HG03571 (cell line): ENCODE measurements at regions not wholly inside any gene's neighbourhood (a gene's known extent, or its start where the extent isn't known, plus 50 kb on each side); places are given as distances from the start of the nearest gene placed in this dataset.

Experiments used
- ATAC-seq: cut with Tn5 transposase; IDR thresholded peaks from one replicate; pipeline ENCODE4 v1.9.1; 2021; ENCODE audit not compliant: unreplicated experiment

DNA sequence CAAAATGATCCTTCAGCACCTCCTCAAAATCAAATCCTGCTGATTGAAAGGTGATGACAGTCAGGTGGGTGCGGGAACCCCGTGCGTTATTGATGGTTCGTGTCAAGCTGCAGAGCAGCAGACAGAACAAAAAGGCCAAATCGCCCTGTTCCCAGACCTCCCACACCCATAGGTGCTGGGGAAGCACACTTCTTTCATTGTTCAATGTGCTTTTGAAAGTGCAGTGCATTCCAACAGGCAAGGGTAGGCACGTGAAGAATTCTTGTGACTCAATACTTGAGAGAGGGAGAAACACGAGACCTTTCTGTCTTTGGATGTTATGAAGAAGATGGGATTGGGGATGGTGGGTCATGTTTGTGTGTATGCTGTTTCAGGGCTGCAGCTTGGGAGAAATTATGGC lies 514.0 kb downstream of the MCTP2 start:
- ATAC-seq: no peak

DNA sequence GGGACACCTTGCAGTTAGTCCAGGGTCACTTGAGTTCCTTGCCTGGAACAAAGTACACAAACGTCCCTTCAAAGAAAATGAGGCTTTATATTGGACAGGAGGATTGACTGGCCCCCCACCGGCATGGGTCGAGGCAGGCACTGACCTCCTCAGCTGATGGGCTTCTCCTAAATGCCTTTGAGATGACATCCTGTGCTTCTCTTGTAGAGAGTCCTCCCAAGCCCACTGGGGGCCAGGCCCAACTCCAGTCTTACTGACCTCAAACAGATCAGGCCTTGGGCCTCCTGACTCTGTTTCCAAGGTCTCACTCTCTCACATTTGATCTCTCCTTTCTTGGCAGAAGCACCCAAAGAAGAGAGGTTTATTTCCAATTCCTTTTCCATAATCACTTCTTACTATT lies 516.1 kb downstream of the MCTP2 start:
- ATAC-seq: no peak

DNA sequence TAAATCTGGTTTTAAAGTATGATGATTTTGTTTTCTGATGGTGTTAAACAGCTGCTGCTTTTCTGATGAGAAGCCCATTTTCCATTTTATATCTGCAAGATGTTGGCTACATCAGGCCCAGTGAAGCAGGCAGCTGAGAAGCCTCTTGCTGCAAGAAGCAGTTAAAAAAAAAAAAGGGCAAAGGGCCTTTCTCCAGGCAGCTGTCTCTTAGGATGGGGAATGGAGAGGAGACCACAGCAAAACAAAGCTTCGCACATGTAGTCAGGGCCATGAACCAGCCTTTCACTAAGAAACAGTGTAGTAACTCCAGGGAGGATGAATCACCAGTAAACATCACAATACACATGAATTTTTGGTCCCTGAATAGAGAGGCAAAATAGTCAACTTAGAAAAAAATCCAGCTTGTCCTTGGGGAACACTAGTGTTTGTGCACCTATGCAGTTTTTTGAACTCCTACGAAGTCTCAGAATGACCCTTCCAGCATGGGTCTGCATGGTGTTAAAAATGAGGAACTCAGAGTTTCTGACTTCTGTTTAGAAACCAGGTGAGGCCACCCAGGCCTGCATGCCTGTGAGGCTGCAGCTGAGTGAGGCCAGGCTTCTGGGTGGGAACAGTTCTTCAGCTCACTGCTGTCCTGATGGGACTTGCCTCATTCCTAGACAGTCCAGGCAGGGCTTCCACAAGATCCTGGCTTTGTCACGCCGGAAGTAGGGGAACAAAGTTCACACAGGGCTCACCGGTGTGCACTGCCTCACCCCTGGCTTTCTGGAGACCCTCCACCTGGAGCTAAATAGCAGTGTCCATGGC lies 518.7 kb downstream of the MCTP2 start:
- ATAC-seq: no peak

DNA sequence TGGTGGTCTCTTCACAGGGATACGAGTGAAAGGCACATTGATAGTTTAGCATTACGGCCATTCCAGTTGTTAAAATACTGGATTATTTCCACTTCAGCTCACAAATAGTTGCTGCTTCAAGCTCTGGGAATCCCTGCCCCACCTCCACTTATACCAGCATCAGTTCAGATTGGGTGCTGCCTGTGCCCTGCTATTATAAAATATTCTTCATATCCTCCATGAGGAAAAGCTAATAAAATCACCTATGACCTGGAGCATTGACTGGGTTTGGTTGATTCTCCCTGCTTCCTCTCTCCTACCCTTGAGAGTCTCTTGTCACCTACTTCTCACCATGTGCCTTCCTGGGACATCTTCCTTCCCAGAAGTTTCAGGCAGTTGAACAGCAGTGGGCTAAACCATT lies 529.0 kb downstream of the MCTP2 start:
- no peak for ATAC-seq

DNA sequence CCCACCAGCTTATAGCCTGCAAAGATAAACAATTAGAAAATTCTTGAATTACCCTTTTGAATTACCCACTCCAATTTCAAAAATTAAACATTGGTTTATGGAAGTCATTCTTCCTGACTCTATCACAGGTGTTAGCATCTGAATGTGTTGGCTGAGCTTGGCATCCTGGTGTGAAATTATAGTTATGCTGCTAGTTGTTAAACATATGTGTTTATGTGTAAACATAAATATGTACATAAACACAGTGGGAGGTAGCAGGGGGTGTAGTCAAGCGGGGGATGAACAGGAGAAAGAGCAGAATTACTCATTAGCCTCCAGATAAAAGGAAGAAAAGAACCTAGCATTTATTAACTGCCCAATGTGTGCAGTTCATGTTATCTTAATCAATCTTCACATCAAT lies 530.2 kb downstream of the MCTP2 start:
- ATAC-seq: no peak

DNA sequence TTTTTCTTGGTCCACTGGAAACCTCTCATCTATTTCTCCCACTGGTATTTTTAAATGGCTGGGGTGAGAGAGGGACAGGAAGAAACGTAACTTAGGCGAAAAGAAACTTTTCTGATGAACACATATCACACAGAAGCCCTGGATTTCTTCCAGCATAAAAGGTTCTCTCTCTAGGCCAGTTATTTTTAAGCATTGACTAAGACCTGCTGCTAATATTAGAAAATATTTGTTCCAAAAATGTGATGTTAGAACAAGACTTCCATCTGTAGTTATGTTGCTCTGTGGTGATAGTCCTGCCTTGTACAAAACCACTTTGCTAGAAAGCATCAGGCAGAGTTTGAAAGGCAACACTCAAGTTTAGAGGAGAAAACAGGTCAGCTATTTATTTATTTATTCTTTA lies 537.7 kb downstream of the MCTP2 start:
- ATAC-seq: no peak

DNA sequence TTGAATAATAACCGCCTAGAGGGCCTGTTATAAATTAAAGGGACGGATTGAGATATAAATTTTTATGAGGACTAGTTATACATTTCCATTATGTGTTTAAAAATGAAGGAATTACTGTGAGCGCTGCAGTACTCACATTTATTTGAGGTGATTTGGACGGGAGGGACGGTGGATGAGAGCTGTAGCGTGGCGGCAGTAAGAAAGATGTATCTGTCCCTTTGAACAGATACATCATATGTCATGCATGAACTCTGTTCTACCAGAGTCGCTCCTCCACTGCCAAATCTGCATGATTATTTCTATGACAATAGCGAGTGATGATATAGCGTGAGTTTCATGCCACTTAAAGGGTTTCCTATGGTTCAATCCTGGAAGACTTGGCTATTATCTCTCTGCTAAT lies 538.8 kb downstream of the MCTP2 start:
- ATAC-seq: no peak

DNA sequence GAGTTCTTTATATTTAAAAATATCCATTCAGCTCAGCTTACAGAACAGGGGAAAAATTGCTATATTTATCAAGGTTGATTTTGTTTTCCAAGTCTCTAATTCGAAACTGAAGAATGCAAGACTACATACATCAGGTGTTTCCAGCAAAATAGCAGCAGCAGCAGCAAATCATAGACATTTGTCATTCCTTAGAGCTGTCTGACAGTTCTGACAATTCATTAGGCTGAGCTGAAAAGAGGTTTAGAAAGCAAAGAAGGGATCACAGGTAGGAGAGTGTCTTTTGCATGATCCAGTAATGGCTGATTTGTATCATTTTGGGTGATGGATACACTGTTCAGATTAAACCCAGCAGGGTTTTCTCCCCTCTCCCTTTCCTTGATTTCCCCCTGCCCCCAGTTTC lies 545.7 kb downstream of the MCTP2 start:
- no peak for ATAC-seq

DNA sequence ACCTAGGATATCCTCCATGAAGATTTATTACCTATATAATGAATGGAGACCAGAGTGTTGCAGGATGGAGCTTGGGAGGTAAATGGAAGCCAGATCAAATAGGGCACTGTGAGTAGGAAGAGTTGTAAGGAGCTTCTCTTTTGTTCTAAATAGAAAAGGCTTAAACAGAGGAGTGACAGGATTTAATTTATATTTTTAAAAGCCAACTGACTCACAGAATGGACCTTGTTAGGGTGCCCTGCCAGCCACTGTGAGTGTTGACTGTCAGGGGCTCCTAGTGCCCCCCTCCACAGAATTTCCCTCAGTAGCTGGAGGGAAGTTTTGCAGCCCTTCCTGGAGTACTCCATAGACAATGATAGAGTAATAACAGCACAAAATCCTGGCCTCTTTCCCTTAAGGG lies 547.5 kb downstream of the MCTP2 start:
- no peak for ATAC-seq

DNA sequence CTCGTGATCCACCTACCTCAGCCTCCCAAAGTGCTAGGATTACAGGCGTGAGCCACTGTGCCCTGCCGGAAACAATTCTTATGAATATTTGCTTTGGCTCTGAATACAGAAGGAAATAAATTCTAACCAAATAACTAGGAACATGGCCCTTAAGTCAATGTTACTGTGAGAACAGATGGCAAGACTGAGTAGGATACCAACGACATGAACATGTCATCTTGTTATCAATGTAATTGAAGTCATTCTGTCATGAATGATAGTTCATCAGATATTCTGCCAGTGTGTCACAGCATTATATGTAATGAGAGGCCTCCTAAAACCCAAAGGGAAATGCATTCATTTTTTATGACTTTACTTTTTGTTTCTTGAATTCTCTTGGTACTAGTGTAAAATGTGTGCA lies 548.8 kb downstream of the MCTP2 start:
- ATAC-seq: no peak

DNA sequence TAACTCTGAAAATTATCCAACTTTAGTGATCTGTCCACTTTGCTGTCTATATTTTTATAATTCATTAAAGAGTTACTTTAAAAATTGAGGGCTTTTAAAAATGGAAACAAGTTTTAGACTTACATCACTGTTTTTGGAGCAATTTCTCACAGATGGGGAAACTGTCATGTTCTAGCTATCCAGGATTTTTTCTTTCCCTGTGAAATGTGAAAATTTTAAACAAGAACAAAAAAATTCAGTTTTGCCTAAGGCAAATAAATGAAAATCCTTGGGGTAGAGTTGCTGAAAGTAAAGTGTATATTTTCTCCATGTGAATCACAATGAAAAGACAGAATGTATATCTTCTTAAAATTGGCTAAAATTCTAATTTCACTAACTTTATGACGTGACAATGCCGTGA lies 553.7 kb downstream of the MCTP2 start:
- no peak for ATAC-seq

DNA sequence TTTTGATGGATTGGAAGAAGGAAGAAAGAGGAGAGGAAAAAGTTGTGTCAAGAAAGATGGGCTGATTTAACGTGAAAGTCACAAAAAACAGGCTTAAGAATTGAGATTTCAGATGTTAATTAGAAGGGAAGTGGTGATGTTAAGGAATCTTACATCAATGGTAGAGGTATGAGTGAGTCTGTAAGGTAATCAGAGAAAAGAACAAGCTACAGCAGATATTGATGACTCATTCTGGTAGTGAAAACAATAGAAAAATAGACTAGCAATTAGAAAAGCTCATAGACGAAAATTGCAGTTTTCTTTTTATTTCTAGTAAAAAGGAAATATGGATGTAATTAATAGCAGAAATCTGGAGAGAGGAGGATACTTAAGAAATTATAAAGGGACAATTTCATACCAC lies 559.6 kb downstream of the MCTP2 start:
- no peak for ATAC-seq

DNA sequence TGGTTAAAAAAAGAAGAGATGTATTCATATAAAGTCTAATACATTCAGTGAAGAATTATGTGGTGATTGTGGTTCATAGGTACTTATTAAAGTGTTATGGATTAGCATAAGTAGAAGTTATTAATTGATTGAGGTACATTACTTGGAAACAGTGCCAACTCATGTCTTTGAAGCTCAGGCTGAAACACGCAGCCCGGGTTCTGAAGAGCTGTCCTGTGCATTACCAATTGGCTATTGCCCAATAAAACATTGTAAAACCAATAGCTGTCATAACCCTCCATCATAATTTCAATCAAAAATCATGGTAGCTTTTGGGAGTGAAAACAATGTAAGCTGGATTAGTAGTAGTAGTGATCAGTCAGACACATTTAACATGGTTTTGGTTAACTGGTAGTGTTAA lies 560.1 kb downstream of the MCTP2 start:
- no peak for ATAC-seq

DNA sequence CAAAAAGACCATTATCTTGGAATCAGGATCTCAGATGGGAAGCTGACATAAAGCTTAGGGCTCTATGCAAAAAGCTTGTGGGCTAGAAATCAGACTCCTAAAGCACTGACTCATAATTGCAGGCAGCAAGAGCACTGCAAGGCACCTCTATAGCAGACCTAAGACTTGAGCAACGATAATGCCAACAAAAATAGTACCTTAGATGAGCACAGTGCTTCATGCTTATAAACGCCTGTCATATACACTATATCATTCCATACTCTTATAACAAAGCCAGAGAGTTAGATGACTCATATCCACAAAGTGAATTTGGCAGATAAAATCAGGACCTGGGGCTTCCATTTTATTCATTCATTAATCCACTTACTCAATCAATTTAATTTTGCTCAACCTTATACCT lies 560.8 kb downstream of the MCTP2 start:
- ATAC-seq: no peak

DNA sequence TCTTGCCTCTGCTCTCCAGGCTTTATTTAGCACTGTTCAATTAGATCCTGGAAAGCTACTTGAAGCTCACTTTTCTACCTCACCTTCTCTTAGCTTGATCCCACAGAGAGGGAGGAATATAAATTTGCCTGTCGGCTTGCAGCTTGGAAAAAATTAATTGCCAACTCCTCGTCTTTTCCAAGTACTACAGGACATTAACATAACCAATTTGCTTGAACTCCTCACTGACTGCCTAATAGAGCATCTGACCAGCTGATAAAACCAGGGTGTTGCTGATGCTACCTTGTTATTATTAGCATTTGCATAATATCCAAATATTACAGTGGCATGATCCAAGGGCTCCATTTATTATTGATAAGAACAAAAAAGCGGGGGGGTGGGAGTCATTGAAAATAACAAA lies 561.8 kb downstream of the MCTP2 start:
- no peak for ATAC-seq

DNA sequence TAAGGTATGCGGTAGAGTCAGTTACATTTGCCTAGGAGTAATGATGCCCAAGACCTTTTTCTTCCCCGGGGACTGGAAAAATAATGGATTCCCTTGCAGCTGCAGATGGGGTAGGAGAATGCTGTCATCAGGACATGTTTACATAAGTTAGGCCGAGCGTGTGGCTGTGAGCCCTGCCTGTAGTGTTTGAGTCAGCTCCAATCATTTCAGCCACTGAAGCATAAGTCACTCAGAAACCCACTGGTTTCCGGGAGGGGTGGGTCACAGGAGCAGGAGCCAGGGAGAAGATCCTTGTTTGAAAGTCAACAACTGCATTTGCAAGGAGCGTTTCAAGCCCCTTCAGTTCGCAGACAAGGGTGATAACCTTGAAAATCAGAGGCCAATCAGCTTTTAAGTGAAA lies 562.3 kb downstream of the MCTP2 start:
- no peak for ATAC-seq

DNA sequence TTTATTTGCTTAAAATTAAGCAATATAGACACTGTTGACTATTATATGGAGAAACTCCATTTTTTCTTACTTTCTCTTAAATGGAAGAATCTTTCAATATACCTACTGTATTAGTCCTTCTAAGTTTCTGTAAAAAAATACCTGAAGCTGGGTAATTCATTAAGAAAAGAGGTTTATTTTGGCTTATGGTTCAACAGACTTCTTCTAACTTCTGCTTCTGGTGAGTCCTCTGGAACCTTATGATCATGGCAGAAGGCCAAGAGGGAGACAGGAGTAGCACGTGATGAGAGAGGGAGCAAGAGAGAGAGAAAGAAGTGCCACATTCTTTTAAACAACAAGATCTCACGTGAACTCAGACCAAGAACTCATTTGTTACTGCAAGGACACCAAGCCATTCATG lies 573.3 kb downstream of the MCTP2 start:
- no peak for ATAC-seq

DNA sequence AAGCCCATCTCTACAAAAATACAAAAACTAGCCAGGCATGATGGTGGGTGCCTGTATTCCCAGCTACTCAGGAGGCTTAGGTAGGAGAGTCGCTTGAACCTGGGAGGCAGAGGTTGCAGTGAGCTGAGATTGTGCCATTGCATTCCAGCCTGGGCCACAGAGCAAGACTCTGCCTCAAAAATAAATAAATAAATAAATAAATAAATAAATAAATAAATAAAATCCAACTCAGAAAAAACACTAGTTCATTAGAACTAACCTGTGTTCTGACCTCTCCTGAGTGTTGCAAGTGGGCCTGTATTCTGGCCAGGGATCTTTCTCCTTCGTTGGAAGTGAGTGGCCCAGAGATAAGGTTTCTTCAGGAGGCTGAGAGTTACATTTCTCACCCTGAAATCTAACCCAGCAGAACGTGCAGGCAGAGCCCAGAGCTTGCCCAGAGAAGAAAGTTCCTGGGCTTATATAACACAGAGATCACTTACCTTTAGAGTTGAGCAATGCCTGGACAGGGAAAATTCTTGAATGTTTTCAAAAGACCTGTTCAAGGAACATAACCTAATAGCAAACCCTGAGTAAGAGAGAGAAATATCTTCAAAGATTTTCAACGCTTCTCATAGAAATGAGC lies 583.9 kb downstream of the MCTP2 start:
- ATAC-seq: no peak

DNA sequence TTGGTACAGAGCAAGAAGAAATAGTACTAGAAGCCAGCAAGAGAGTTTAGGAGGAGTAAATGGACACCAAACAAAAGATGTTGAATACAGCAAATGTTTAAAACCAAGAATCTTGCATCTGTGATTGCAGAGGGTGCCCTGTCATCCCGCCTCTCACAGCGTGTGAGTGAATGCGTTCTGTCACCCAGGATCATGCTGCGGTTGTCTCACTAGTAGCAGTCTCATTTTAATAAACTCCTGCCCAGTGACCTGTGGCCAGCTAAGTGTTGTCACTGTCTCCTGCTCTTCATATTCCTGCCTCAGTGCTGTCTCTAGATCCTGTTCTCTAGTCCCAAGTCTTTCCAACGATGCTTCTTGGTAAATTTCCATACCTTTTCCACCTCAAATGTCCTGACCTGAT lies 584.6 kb downstream of the MCTP2 start:
- no peak for ATAC-seq

DNA sequence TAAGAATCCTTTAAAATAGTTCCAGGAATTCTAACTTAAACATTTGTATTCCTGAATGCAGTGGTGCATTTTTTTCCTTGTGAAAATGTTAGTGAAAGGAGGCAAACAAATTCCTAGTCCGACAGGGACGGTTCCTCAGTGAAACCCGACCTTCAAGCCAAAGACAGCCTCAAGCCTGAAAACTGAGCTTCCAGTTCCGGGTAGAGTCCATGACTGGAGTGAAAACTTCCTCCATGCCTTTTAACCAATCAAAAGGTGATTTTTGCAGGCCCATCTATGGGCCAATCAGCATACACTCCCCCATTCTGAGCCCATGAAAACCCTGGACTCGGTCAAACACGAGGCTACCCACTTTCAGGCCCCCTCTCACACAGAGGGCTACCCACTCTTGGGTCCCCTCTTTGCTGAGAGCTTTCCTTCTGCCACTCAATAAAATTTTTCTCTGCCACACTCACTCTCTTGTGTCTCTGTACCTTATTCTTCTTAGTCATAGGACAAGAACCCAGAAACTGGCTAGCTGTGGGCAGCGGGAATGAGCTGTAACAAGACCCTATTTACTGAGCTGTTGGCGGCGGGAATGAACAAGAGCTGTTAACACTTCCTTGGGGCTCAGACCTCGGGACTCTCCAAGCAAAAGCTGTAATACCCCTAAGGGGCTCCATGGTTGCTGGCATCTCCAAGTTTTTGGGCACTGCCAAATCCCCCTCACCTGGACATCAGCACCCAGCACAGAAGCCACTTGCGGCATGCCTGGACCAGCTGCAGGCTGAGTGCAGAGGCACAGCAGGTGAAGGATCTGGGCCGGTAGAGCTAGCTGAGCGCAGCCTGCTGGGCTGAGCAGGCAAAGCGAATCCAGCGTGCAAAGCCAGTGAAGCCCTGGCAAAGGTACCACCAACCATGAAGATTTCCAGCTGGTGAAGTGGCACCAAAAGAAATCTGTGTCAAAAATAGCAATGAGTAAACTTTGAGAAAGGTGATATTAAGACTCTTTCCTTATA lies 598.8 kb downstream of the MCTP2 start:
- no peak for ATAC-seq

DNA sequence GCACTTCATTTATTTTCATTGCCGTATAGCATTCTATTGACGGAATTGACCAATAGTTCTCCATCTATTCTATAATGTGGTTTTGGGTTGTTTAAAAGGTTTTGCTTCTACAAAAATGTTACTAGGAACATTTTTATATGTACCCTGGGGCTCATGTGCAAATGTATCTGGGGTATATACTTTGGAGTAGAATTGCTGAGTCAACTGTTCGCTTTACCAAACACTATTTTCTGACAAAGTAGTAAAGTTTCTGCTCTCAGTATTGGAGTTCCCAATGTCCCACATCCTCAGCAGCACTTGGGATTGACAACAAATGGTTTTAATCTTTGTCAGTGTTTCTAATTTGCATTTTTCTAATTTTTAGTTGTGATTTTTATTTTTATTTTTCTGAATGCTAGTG lies 602.6 kb downstream of the MCTP2 start:
- no peak for ATAC-seq

DNA sequence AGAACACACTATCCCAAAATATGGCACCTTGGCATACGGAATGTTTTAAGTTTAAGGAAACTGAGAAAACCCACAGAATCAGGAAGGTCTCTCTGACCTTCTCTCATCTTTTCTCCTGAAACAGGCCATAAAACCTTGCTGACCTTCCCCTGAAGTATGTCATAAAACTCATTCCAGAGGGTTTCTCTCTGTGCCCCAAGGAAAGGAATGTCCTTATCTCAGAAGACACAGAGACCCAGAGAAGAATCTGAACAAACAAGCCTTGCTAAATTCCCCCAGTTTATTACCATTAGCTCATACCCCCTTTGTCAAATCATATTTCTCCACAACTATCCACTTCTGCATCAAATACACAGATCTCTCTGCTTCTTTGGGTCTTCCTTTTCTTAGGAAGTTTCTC lies 603.1 kb downstream of the MCTP2 start:
- ATAC-seq: no peak
